ENCODE measurements at regions not wholly inside any gene's neighbourhood (a gene's known extent, or its start where the extent isn't known, plus 50 kb on each side); places are given as distances from the start of the nearest gene placed in this dataset.
"Not testable (repeated sequence)": the region's sequence is repeated elsewhere in the genome, so short reads cannot be mapped to it uniquely, and the experiment has no call there.

DNA sequence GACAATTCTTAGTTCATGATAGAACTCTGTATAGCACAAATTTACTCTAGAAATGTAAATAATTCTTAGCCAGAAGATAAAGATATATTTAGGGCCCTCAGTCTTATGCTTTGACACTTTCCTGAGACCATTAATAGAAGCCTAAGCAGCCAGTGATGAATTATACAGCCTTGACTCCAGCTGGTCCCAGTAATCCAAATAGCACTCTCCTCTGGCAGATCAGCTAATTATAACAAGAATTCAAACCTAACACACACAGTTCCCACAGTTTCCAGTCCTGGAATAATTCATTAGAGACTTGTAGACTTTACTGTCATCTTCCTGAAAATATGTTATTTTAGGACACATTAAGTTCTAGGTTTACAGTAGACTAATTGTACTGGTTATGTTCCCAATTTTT lies 50.4 kb downstream of the SHOC1 start:
- no peak overlapping the region for H3K27ac ChIP-seq
- TF ChIP-seq ZFX (IDR thresholded peaks at IDR 0.05) = no peak
- TF ChIP-seq, protein P1, sequence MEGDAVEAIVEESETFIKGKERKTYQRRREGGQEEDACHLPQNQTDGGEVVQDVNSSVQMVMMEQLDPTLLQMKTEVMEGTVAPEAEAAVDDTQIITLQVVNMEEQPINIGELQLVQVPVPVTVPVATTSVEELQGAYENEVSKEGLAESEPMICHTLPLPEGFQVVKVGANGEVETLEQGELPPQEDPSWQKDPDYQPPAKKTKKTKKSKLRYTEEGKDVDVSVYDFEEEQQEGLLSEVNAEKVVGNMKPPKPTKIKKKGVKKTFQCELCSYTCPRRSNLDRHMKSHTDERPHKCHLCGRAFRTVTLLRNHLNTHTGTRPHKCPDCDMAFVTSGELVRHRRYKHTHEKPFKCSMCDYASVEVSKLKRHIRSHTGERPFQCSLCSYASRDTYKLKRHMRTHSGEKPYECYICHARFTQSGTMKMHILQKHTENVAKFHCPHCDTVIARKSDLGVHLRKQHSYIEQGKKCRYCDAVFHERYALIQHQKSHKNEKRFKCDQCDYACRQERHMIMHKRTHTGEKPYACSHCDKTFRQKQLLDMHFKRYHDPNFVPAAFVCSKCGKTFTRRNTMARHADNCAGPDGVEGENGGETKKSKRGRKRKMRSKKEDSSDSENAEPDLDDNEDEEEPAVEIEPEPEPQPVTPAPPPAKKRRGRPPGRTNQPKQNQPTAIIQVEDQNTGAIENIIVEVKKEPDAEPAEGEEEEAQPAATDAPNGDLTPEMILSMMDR (conservative IDR thresholded peaks at IDR 0.05) = no peak

DNA sequence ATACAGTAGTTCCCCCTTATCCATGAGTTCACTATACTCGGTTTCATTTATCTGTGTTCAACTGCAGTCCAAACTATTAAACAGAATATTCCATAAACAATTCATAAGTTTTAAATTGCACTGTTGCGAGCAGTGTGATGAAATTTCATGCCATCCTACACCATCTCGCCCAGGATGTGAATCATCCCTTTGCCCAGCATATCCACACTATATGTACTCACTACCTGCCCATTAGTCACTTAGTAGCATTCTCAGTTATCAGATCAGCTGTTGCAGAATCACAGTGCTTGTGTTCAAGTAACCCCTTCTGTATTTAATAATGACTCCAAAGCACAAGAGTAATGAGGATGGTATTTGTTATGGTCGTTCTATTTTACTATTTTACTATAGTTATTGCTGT lies 51.5 kb downstream of the SHOC1 start:
- TF ChIP-seq, protein P1 (conservative IDR thresholded peaks at IDR 0.05) = no peak
- no peak for TF ChIP-seq ZFX (IDR thresholded peaks at IDR 0.05)
- H3K27ac ChIP-seq = no peak overlapping the region

DNA sequence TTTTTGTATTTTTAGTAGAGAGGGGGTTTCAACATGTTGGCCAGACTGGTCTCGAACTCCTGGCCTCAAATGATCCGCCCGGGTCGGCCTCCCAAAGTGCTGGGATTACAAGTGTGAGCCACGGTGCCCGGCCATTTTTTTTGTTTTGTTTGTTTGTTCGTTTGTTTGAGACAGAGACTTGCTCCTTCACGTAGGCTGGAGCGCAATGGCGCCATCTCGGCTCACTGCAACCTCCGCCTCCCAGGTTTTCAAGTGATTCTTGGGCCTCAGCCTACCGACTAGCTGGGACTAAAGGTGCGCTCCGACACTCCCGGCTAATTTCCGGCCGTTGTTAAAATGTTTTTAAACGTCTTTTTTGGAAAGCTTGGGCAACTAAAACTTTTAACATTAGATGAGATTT lies 54.0 kb downstream of the SHOC1 start:
- TF ChIP-seq, protein P1 (conservative IDR thresholded peaks at IDR 0.05) = no peak
- no peak for TF ChIP-seq ZFX (IDR thresholded peaks at IDR 0.05)

DNA sequence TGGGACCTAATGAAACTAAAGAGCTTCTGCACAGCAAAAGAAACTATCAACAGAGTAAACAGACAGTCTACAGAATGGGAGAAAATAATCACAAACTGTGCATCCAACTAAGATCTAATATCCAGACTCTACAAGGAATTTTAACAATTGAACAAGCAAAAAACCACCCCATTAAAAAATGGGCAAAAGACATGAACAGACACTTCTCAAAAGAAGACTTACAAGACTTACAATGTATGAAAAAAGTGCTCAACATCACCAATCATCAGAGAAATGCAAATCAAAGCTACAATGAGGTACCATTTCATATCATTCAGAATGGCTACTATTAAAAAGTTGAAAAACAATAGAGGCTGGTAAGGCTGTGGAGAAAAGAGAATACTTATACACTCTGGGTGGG lies 58.0 kb downstream of the SHOC1 start:
- no peak overlapping the region for H3K27ac ChIP-seq
- TF ChIP-seq, protein P1 (conservative IDR thresholded peaks at IDR 0.05) = no peak
- TF ChIP-seq ZFX (IDR thresholded peaks at IDR 0.05) = no peak

More for the DNA sequence above, 54.0 kb downstream of the SHOC1 start:
- no peak overlapping the region for H3K27ac ChIP-seq

DNA sequence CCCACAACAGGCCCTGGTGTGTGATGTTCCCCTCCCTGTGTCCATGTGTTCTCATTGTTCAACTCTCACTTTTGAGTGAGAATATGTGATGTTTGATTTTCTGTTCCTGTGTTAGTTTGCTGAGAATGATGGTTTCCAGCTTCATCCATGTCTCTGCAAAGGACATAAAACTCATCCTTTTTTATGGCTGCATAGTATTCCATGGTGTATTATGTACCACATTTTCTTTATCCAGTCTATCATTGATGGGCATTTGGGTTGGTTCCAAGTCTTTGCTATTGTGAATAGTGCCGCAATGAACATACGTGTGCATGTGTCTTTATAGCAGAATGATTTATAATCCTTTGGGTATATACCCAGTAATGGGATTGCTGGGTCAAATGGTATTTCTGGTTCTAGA lies 59.4 kb downstream of the SHOC1 start:
- not testable (repeated sequence) for H3K27ac ChIP-seq

DNA sequence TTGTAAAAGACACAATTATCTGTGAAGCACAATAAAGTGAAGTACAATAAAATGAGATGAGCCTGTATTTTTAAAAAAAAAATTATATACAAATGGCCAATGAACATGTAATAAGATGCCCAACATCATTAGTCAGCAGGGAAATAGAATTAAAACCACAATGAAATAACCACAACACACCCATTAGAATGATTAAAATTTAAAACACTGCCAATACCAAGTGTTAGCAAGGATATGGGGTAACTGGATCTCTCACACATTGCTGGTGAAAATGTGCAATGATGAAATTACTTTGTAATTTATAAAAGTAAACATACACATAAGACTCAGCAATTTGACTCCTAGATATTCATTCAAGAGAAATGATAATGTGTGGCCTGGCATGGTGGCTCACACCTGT lies 62.8 kb downstream of the SHOC1 start:
- no peak for TF ChIP-seq ZFX (IDR thresholded peaks at IDR 0.05)
- TF ChIP-seq, protein P1 (conservative IDR thresholded peaks at IDR 0.05) = no peak
- no peak overlapping the region for H3K27ac ChIP-seq

DNA sequence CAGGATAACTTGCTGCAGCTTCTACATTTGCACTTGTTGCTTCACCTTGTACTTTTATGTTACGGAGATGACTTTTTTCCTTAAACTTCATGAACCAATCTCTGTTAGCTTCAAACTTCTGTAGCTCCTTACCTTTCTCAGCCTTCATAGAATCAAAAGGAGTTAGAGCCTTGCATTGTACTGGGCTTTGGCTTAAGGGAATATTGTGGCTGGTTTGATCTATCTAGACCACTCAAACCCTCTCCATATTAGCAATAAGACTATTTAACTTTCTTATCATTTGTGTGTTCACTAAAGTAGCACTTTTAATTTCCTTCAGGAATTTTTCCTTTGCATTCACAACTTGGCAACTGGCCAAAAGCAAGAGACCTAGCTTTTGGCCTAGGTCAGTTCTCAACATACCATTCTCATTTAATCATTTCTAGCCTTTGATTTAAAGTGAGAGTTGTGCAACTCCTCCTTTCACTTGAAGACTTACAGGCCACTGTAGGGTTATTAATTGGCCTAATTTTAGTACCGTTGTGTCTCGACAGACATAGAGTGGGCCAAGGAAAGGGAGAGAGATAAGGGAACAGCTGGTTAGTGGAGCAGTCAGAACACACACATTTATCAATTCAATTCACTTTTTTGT lies 63.7 kb downstream of the SHOC1 start:
- TF ChIP-seq ZFX (IDR thresholded peaks at IDR 0.05) = no peak
- TF ChIP-seq, protein P1 (conservative IDR thresholded peaks at IDR 0.05) = no peak
- H3K27ac ChIP-seq = no peak overlapping the region
